Mammary epithelial cell (primary cell): ENCODE measurements at regions not wholly inside any gene's neighbourhood (a gene's known extent, or its start where the extent isn't known, plus 50 kb on each side); places are given as distances from the start of the nearest gene placed in this dataset.

Experiments
- EZH2 ChIP-seq: IDR thresholded peaks from 2 replicates; pipeline ENCODE4 v1.6.1; 2012; ENCODE audit warnings: low read length, inconsistent platforms, borderline replicate concordance
- TF ChIP-seq, protein P1 (sequence below), 2 donors: IDR thresholded peaks in 1 of 2; conservative IDR thresholded peaks in 1 of 2; 2 replicates each; pipeline ENCODE4 v1.5.1; 2011 to 2012; ENCODE audit warnings: inconsistent platforms in 2 of 2, low read length in 2 of 2, mild to moderate bottlenecking in 2 of 2, control low read depth in 1 of 2, low read depth in 1 of 2; ENCODE audit not compliant: insufficient read depth in 1 of 2; ENCODE audit errors: extremely low read depth in 1 of 2

DNA sequence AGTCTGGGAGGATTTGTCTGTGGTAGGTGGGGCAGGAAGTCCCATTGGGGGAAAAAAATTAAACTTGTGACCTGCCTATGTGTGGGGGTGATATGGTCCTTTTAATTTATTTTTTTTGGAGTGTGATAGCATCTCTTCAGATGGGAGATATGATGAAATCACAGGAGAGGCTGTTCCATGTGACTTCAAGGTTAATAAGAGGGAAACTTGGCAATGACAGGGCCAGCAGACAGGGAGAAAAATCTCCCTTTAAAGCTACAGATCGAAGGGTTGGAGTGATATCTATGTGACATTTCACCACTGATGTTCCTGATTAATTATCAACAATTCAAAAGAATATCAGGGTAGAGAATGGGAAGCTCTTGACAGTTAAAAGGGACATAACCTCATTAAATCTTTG is 886.9 kb downstream of the TUSC7 start:
- TF ChIP-seq, protein P1, sequence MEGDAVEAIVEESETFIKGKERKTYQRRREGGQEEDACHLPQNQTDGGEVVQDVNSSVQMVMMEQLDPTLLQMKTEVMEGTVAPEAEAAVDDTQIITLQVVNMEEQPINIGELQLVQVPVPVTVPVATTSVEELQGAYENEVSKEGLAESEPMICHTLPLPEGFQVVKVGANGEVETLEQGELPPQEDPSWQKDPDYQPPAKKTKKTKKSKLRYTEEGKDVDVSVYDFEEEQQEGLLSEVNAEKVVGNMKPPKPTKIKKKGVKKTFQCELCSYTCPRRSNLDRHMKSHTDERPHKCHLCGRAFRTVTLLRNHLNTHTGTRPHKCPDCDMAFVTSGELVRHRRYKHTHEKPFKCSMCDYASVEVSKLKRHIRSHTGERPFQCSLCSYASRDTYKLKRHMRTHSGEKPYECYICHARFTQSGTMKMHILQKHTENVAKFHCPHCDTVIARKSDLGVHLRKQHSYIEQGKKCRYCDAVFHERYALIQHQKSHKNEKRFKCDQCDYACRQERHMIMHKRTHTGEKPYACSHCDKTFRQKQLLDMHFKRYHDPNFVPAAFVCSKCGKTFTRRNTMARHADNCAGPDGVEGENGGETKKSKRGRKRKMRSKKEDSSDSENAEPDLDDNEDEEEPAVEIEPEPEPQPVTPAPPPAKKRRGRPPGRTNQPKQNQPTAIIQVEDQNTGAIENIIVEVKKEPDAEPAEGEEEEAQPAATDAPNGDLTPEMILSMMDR (conservative IDR thresholded peaks at IDR 0.05 in 1 of 2, IDR thresholded peaks at IDR 0.05 in 1 of 2; ENCODE audit: extremely low read depth in 1 of 2, insufficient read depth in 1 of 2, low read depth in 1 of 2, low read length in 2 of 2), result no peak
- TF ChIP-seq EZH2, result no peak
